ENCODE measurements at regions not wholly inside any gene's neighbourhood (a gene's known extent, or its start where the extent isn't known, plus 50 kb on each side); places are given as distances from the start of the nearest gene placed in this dataset.
"Not testable (repeated sequence)": the region's sequence is repeated elsewhere in the genome, so short reads cannot be mapped to it uniquely, and the experiment has no call there.

DNA sequence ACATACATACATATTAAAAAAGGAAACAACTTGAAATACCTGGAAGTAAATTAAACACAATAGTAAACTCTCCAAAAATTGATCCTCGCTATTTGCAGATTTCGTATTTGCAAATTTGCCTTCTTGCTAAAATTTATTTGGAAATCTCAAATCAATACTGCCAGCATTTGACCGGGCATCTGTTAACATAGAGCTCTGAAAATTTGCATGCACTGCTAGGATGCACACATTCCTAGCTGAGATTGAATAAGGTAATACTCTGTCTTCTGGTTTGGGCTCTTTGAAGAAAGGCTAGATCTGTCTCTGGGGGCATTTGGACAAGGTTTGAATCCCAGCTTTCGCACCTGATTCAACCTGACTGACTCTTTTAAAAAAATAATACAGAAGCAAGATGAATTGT is 729.1 kb upstream of the MGAT4C start:
- no peak overlapping the region for H3K4me3 ChIP-seq (ENCODE audit: low read length)
- TF ChIP-seq CTCF (conservative IDR thresholded peaks at IDR 0.05; ENCODE audit: low read depth, low read length): no peak
- no peak for DNase-seq (ENCODE audit: low read depth)

- not testable (repeated sequence) for DNase-seq (ENCODE audit: low read depth); H3K4me3 ChIP-seq (ENCODE audit: low read length)
Observed at GRCh38 chr12:86970595-86970994, 714.4 kb upstream of the MGAT4C start.

GRCh38 chr12:86959766-86960458 is 703.7 kb upstream of the MGAT4C start:
- TF ChIP-seq CTCF (conservative IDR thresholded peaks at IDR 0.05; ENCODE audit: low read depth, low read length): no peak
- no peak for DNase-seq (ENCODE audit: low read depth)
- H3K4me3 ChIP-seq (ENCODE audit: low read length): no peak overlapping the region

GRCh38 chr12:86950444-86950843 is 694.3 kb upstream of the MGAT4C start:
- no peak for DNase-seq (ENCODE audit: low read depth)
- TF ChIP-seq CTCF (conservative IDR thresholded peaks at IDR 0.05; ENCODE audit: low read depth, low read length): no peak
- no peak overlapping the region for H3K4me3 ChIP-seq (ENCODE audit: low read length)

GRCh38 chr12:86950043-86950442 is 693.9 kb upstream of the MGAT4C start:
- DNase-seq (ENCODE audit: low read depth): no peak
- no peak overlapping the region for H3K4me3 ChIP-seq (ENCODE audit: low read length)
- no peak for TF ChIP-seq CTCF (conservative IDR thresholded peaks at IDR 0.05; ENCODE audit: low read depth, low read length)

- TF ChIP-seq CTCF (conservative IDR thresholded peaks at IDR 0.05; ENCODE audit: low read depth, low read length): no peak
- no peak overlapping the region for H3K4me3 ChIP-seq (ENCODE audit: low read length)
- peak; percentile 0 for DNase-seq (ENCODE audit: low read depth)
Observed at GRCh38 chr12:86948851-86949250, 692.7 kb upstream of the MGAT4C start.

DNA sequence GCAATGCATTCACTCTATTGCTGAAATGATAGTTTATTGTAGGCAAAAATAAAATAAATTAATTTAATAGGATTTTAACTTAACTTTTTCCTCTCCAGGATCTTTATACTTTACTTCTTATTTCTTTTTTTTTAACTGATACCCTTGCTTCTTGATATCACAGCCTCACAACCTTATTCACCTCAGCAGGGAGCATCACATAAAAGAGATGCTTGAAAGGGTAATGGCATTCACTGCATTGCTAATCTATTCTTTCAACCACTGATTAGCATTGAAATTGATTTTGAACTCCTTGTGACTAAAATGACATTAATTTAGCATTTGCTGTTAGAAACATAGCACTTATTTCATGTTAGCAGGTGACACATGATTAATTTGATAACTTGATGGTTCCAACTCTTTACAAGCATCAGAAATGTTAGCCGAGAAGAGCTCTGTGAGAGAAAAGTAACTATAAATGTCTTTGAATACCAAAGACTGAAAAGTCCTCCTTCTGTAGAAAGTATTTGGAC is 689.5 kb upstream of the MGAT4C start:
- no peak for TF ChIP-seq CTCF (conservative IDR thresholded peaks at IDR 0.05; ENCODE audit: low read depth, low read length)
- no peak for DNase-seq (ENCODE audit: low read depth)

GRCh38 chr12:86944197-86944819 is 688.1 kb upstream of the MGAT4C start:
- DNase-seq (ENCODE audit: low read depth); H3K4me3 ChIP-seq (ENCODE audit: low read length): not testable (repeated sequence)

More for the DNA sequence above, 689.5 kb upstream of the MGAT4C start:
- no peak overlapping the region for H3K4me3 ChIP-seq (ENCODE audit: low read length)

Data from retinal pigment epithelial cell (primary cell).